Heart left ventricle (tissue), 16 donors: ENCODE measurements at regions not wholly inside any gene's neighbourhood (a gene's known extent, or its start where the extent isn't known, plus 50 kb on each side); places are given as distances from the start of the nearest gene placed in this dataset.

ENCODE experiments used
- ATAC-seq, 4 donors: fragments of 200-7000 bp; cut with Tn5 transposase; one replicate each; pipeline ENCODE4 v1.9.1; 2020 to 2022; ENCODE audit warnings: moderate library complexity in 4 of 4, mild to moderate bottlenecking in 3 of 4, moderate number of reproducible peaks in 1 of 4
- DNase-seq, 5 donors: peaks; one replicate each; pipeline ENCODE4 v3.0.0-alpha.2; 2020
- H3K27ac ChIP-seq, 12 donors: fragments of 200-600 bp; sonication (generic) in 4 of 12; one replicate each; pipeline versions ENCODE4 v1.5.0 to v1.8.0; 2016 to 2022; ENCODE audit warnings: mild to moderate bottlenecking in 2 of 12
- H3K27me3 ChIP-seq, 9 donors: fragments of 200-600 bp; sonication (generic) in 2 of 9; one replicate each; pipeline versions ENCODE4 v1.5.1 to v1.8.0; 2016 to 2022; ENCODE audit warnings: mild to moderate bottlenecking in 3 of 9
- H3K36me3 ChIP-seq, 9 donors: fragments of 200-600 bp; sonication (generic) in 2 of 9; one replicate each; pipeline versions ENCODE4 v1.5.0 to v1.8.0; 2018 to 2022; ENCODE audit warnings: mild to moderate bottlenecking in 2 of 9
- H3K4me1 ChIP-seq, 12 donors: fragments of 200-600 bp; sonication (generic) in 4 of 12; one replicate each; pipeline versions ENCODE4 v1.5.0 to v1.8.0; 2016 to 2022; ENCODE audit warnings: mild to moderate bottlenecking in 3 of 12
- H3K4me3 ChIP-seq, 12 donors: fragments of 200-600 bp; sonication (generic) in 4 of 12; one replicate each; pipeline versions ENCODE4 v1.5.0 to v1.8.0; 2017 to 2022; ENCODE audit warnings: mild to moderate bottlenecking in 9 of 12, moderate library complexity in 4 of 12
- H3K9me3 ChIP-seq, 12 donors: fragments of 200-600 bp; sonication (generic) in 4 of 12; one replicate each; pipeline versions ENCODE4 v1.5.0 to v1.8.0; 2016 to 2022; ENCODE audit warnings: mild to moderate bottlenecking in 1 of 12
- CTCF ChIP-seq, 12 donors: fragments of 200-600 bp; sonication (generic) in 4 of 12; IDR thresholded peaks; one replicate each; pipeline versions ENCODE4 v1.5.0 to v1.8.0; 2018 to 2022; ENCODE audit warnings: antibody characterized with exemption in 12 of 12, mild to moderate bottlenecking in 5 of 12
- POLR2A ChIP-seq, 2 donors: fragments of 450-650 bp; IDR thresholded peaks; one replicate each; pipeline ENCODE4 v1.6.1; 2017; ENCODE audit warnings: antibody characterized with exemption in 2 of 2, mild to moderate bottlenecking in 2 of 2, moderate library complexity in 2 of 2
- WGBS, 4 donors: extraction: QIAGEN DNeasy Blood & Tissue Kit in 2 of 4; methylation state at CpG; one replicate each; pipeline versions ENCODE4 v1.1.5 to v1.1.7; 2013 to 2018; 5-methylcytosine and 5-hydroxymethylcytosine counted together
- intact Hi-C, 10 donors: fragments of 100-400 bp; cut with DNase I; formaldehyde crosslinking; loops; one replicate each; pipeline versions ENCODE4 v1.11.1 to v1.14.2; 2022
- donor health status: ischemic (EF 13 %, LVEDD 7.1; RV severe dilation, severe dysfunction).
- donor health status: healthy with polysubstance abuse.
- donor health status: DM: no; HTN: yes; CAD: no.
- donor health status: DM: no; HTN: no; CAD: no.
- donor health status: ischemic (EF 25% LVEDD 6.9; RV normal size, moderate dysfunction).
- donor health status: ischemic (EF 25% LVEDD 5.7; RV mildly dilated, moderate dysfunction).
- donor health status: healthy.
- donor health status: DM: yes; HTN: yes; CAD: no.
- donor health status: ischemic (EF 35%, LVEDD 5.7; RV mildly dilated, moderate dysfunction).
- donor health status: nonischemic (EF 11% LVEDD 7.7; RV severe dilation, severe dysfunction).
- donor health status: DM: yes; HTN: yes; CAD: no.
- donor health status: PGD.
- donor health status: ischemic (EF 29% LVEDD 5.4; RV normal size, mild dysfunction).
- donor health status: nonischemic (EF 23%, LVEDD 6.1; RV moderate dilation, normal function).

DNA sequence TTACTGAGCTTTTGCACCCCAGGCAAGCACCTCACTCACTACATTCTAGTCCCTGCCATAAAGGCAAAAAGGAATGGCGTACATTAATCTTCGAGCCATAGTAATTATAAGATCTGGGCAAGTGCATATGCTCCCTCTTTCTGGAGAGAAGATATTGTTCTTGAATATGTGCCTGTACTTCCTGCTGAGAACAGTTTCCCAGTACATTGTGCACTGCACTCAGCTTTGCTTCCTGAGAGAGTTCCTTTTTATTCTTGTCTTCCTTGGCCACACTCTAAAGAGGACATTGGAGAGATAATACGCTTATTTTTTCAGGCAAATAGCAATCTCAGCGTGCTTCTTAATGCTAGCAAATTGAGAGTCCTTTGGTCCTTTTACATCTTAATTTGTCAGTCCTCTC, 909.0 kb upstream of the PCDH10 start:
- Histone ChIP-seq H3K27ac (no peak overlapping the region), H3K9me3 (peaks cover 0 to 10% (median 0%) of the 10 kb centered on the region in 12 donors), H3K4me1 (no peaks in the 10 kb centered on the region), H3K4me3 (no peak overlapping the region), H3K27me3 (no peaks in the 10 kb centered on the region), H3K36me3 (no peaks in the 10 kb centered on the region)
- TF ChIP-seq CTCF (IDR thresholded peaks at IDR 0.05) (no peak), POLR2A (IDR thresholded peaks at IDR 0.05) (no peak)
- ATAC-seq: no peak
- intact Hi-C loops: no loop called here
- no peak for DNase-seq
- WGBS, 4 donors: 44 to 62% (median 57%) methylated on average over 3 to 4 of the region's 4 CpGs

GRCh38 chr4:132245319-132245718, 903.8 kb upstream of the PCDH10 start:
- DNase-seq (no peak), ATAC-seq (no peak)
- H3K36me3 ChIP-seq: no peaks in the 10 kb centered on the region
- intact Hi-C loops: no loop called here
- 67 to 78% (median 71%) methylated on average over 3 of the region's 3 CpGs for WGBS, 4 donors
- peaks cover 0 to 10% (median 0%) of the 10 kb centered on the region in 12 donors for H3K9me3 ChIP-seq
- no peaks in the 10 kb centered on the region for H3K27me3 ChIP-seq
- no peak overlapping the region for H3K27ac ChIP-seq
- TF ChIP-seq POLR2A (IDR thresholded peaks at IDR 0.05) (no peak), CTCF (IDR thresholded peaks at IDR 0.05) (no peak)
- H3K4me1 ChIP-seq: no peaks in the 10 kb centered on the region
- H3K4me3 ChIP-seq: no peak overlapping the region

DNA sequence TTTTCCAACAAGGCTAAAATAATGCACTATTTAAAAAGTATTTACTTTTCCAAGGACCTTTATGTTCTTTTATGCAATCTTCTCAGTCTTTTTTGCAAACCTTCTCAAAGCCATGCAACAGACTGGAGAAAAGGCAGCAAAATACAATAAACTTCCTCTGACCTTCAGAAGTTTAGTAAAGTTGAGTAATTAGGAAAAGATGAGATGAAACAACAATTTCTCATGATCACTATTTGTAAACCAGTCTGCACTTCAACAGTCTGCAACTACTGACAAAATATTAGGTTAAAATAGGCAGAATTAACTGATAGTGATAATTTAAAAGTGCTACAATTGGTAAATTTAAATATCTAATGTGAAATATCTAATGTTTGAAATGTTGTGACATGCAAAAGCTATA, 884.9 kb upstream of the PCDH10 start:
- H3K9me3 ChIP-seq: peaks cover 0 to 6% (median 0%) of the 10 kb centered on the region in 12 donors
- intact Hi-C loops: no loop called here
- H3K27me3 ChIP-seq: no peaks in the 10 kb centered on the region
- no peak for DNase-seq
- no peak overlapping the region for H3K4me3 ChIP-seq
- ATAC-seq: no peak
- H3K36me3 ChIP-seq: no peaks in the 10 kb centered on the region
- TF ChIP-seq CTCF (IDR thresholded peaks at IDR 0.05) (no peak), POLR2A (IDR thresholded peaks at IDR 0.05) (no peak)
- H3K4me1 ChIP-seq: no peaks in the 10 kb centered on the region
- no peak overlapping the region for H3K27ac ChIP-seq

- Histone ChIP-seq H3K27ac (no peak overlapping the region), H3K36me3 (no peaks in the 10 kb centered on the region), H3K27me3 (no peaks in the 10 kb centered on the region), H3K4me3 (no peak overlapping the region), H3K9me3 (peaks cover 0 to 6% (median 0%) of the 10 kb centered on the region in 12 donors), H3K4me1 (no peaks in the 10 kb centered on the region)
- WGBS, 4 donors: 64 to 73% (median 67%) methylated on average over 3 of the region's 3 CpGs
- no peak for ATAC-seq
- TF ChIP-seq CTCF (IDR thresholded peaks at IDR 0.05) (no peak), POLR2A (IDR thresholded peaks at IDR 0.05) (no peak)
- intact Hi-C loops: no loop called here
- no peak for DNase-seq
Measured at GRCh38 chr4:132266374-132266773, 882.7 kb upstream of the PCDH10 start.
